ENCODE measurements at regions not wholly inside any gene's neighbourhood (a gene's known extent, or its start where the extent isn't known, plus 50 kb on each side); places are given as distances from the start of the nearest gene placed in this dataset.

DNA sequence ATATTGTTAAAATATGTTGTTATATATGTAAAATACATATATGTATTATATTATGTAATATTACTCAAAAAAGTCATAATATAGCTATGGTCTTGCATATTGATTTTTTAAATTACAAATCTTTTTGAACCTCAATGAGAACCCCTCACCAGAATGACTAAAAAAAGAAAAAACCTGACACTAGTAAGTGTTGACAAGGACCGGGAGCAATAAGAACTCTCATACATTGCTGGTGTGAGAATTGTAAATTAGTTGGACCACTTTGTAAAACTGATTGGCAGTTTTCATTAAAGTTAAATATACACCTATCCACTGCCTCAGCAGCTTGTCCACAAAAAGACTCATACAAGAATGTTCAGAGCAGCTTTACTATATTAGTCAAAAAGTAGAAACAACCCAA is 280.0 kb downstream of the BMP7 start:
- H3K36me3 ChIP-seq (ENCODE audit: insufficient read depth, low read length), result no peaks in the 10 kb centered on the region
- TF ChIP-seq EZH2 (IDR thresholded peaks at IDR 0.05; ENCODE audit: borderline replicate concordance, low read length), result no peak
- TF ChIP-seq, protein P1, sequence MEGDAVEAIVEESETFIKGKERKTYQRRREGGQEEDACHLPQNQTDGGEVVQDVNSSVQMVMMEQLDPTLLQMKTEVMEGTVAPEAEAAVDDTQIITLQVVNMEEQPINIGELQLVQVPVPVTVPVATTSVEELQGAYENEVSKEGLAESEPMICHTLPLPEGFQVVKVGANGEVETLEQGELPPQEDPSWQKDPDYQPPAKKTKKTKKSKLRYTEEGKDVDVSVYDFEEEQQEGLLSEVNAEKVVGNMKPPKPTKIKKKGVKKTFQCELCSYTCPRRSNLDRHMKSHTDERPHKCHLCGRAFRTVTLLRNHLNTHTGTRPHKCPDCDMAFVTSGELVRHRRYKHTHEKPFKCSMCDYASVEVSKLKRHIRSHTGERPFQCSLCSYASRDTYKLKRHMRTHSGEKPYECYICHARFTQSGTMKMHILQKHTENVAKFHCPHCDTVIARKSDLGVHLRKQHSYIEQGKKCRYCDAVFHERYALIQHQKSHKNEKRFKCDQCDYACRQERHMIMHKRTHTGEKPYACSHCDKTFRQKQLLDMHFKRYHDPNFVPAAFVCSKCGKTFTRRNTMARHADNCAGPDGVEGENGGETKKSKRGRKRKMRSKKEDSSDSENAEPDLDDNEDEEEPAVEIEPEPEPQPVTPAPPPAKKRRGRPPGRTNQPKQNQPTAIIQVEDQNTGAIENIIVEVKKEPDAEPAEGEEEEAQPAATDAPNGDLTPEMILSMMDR (IDR thresholded peaks at IDR 0.05; ENCODE audit: low read length), result no peak
- H3F3A ChIP-seq (ENCODE audit: insufficient read depth, low read length), result no peaks in the 10 kb centered on the region
- no peak overlapping the region for H3K4me3 ChIP-seq (ENCODE audit: low read depth, low read length, poor library complexity, severe bottlenecking)
- no peaks in the 10 kb centered on the region for H4K20me1 ChIP-seq (ENCODE audit: insufficient read depth, low read length)
- no peak overlapping the region for H3K4me2 ChIP-seq (ENCODE audit: low read length)
- no peaks in the 10 kb centered on the region for H3K79me2 ChIP-seq (ENCODE audit: insufficient read depth, low read length)
- H3K27ac ChIP-seq (ENCODE audit: low read depth, low read length, poor library complexity, severe bottlenecking), result no peak overlapping the region
- H2AFZ ChIP-seq (ENCODE audit: low read length), result no peak overlapping the region
- 0 out of 2 replicates have a peak, but pooled peaks cover 5% of the 10 kb centered on the region for H3K9me3 ChIP-seq (ENCODE audit: low read length)
- peaks cover 4% of the 10 kb centered on the region for H3K27me3 ChIP-seq (ENCODE audit: insufficient read depth, low read length)
- H3K9ac ChIP-seq (ENCODE audit: low read length), result no peak overlapping the region
- no peaks in the 10 kb centered on the region for H3K9me2 ChIP-seq (ENCODE audit: low read depth, low read length)
- H3K4me1 ChIP-seq (ENCODE audit: insufficient read depth, low read length, severe bottlenecking), result no peaks in the 10 kb centered on the region

- Histone ChIP-seq H3K9ac (ENCODE audit: low read length) (no peak overlapping the region), H3K4me2 (ENCODE audit: low read length) (no peak overlapping the region), H3K4me1 (ENCODE audit: insufficient read depth, low read length, severe bottlenecking) (no peaks in the 10 kb centered on the region), H3K27ac (ENCODE audit: low read depth, low read length, poor library complexity, severe bottlenecking) (no peak overlapping the region), H3K4me3 (ENCODE audit: low read depth, low read length, poor library complexity, severe bottlenecking) (no peak overlapping the region), H4K20me1 (ENCODE audit: insufficient read depth, low read length) (no peaks in the 10 kb centered on the region), H3K9me3 (ENCODE audit: low read length) (0 out of 2 replicates have a peak, but pooled peaks cover 5% of the 10 kb centered on the region), H3F3A (ENCODE audit: insufficient read depth, low read length) (no peaks in the 10 kb centered on the region), H3K27me3 (ENCODE audit: insufficient read depth, low read length) (peaks cover 4% of the 10 kb centered on the region), H3K79me2 (ENCODE audit: insufficient read depth, low read length) (no peaks in the 10 kb centered on the region), H2AFZ (ENCODE audit: low read length) (no peak overlapping the region), H3K9me2 (ENCODE audit: low read depth, low read length) (no peaks in the 10 kb centered on the region), H3K36me3 (ENCODE audit: insufficient read depth, low read length) (no peaks in the 10 kb centered on the region)
- no peak for TF ChIP-seq EZH2 (IDR thresholded peaks at IDR 0.05; ENCODE audit: borderline replicate concordance, low read length)
- TF ChIP-seq, protein P1 (IDR thresholded peaks at IDR 0.05; ENCODE audit: low read length), result no peak
Measured at GRCh38 chr20:56986931-56987720, 279.3 kb downstream of the BMP7 start.

DNA sequence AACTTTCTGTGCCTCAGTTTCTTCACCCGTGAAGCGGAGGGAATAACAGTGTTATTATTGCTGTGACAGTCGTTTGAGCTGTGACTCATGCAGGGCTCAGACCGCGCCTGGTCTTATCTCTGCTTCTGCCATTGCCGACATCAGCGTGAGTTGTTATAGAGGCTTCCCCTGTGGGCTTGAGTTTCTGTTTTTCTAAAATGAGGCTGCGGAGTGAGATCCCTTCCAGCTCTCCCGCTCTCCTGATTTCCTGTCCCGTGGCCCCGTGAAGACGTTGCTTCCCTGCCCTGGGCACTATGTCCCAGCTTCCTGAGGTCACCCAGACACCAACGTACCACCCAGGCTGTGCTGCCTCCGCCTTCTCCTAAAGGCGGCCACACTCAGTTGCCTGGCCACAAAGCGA is 278.5 kb downstream of the BMP7 start:
- H3K36me3 ChIP-seq (ENCODE audit: insufficient read depth, low read length), result no peaks in the 10 kb centered on the region
- no peak overlapping the region for H3K27ac ChIP-seq (ENCODE audit: low read depth, low read length, poor library complexity, severe bottlenecking)
- no peaks in the 10 kb centered on the region for H3K79me2 ChIP-seq (ENCODE audit: insufficient read depth, low read length)
- no peak overlapping the region for H2AFZ ChIP-seq (ENCODE audit: low read length)
- no peaks in the 10 kb centered on the region for H4K20me1 ChIP-seq (ENCODE audit: insufficient read depth, low read length)
- no peak overlapping the region for H3K4me3 ChIP-seq (ENCODE audit: low read depth, low read length, poor library complexity, severe bottlenecking)
- TF ChIP-seq, protein P1 (IDR thresholded peaks at IDR 0.05; ENCODE audit: low read length), result no peak
- TF ChIP-seq EZH2 (IDR thresholded peaks at IDR 0.05; ENCODE audit: borderline replicate concordance, low read length), result no peak
- H3K4me2 ChIP-seq (ENCODE audit: low read length), result no peak overlapping the region
- no peaks in the 10 kb centered on the region for H3K9me2 ChIP-seq (ENCODE audit: low read depth, low read length)
- no peak overlapping the region for H3K9ac ChIP-seq (ENCODE audit: low read length)
- H3K27me3 ChIP-seq (ENCODE audit: insufficient read depth, low read length), result peaks cover 1% of the 10 kb centered on the region; the same call in 1 of the 2 replicates
- 0 out of 2 replicates have a peak, but pooled peaks cover 5% of the 10 kb centered on the region for H3K9me3 ChIP-seq (ENCODE audit: low read length)
- H3F3A ChIP-seq (ENCODE audit: insufficient read depth, low read length), result no peaks in the 10 kb centered on the region
- no peaks in the 10 kb centered on the region for H3K4me1 ChIP-seq (ENCODE audit: insufficient read depth, low read length, severe bottlenecking)
